ENCODE measurements at regions not wholly inside any gene's neighbourhood (a gene's known extent, or its start where the extent isn't known, plus 50 kb on each side); places are given as distances from the start of the nearest gene placed in this dataset.
"Not testable (repeated sequence)": the region's sequence is repeated elsewhere in the genome, so short reads cannot be mapped to it uniquely, and the experiment has no call there.

GRCh38 chr4:107562316-107562715 lies 157.7 kb downstream of the PAPSS1 start:
- no peak for DNase-seq

- no peak for DNase-seq
Measured at GRCh38 chr4:107561481-107561880, 158.6 kb downstream of the PAPSS1 start.

GRCh38 chr4:107559653-107560052 lies 160.4 kb downstream of the PAPSS1 start:
- no peak for DNase-seq

- DNase-seq = no peak
Measured at GRCh38 chr4:107552306-107552705, 167.7 kb downstream of the PAPSS1 start.

- no peak for DNase-seq
Measured at GRCh38 chr4:107548211-107548905, 171.7 kb downstream of the PAPSS1 start.

- DNase-seq = no peak
Measured at GRCh38 chr4:107546638-107547037, 173.4 kb downstream of the PAPSS1 start.

- no peak for DNase-seq
Measured at GRCh38 chr4:107541511-107541910, 178.5 kb downstream of the PAPSS1 start.

- DNase-seq = no peak
Measured at GRCh38 chr4:107531927-107532326, 188.1 kb downstream of the PAPSS1 start.

- DNase-seq = no peak
Measured at GRCh38 chr4:107520368-107520767, 199.7 kb downstream of the PAPSS1 start.

- no peak for DNase-seq
Measured at GRCh38 chr4:107519053-107519452, 201.0 kb downstream of the PAPSS1 start.

- DNase-seq = no peak
Measured at GRCh38 chr4:107518076-107518475, 202.0 kb downstream of the PAPSS1 start.

GRCh38 chr4:107512549-107512948 lies 207.5 kb downstream of the PAPSS1 start:
- no peak for DNase-seq

- no peak for DNase-seq
Measured at GRCh38 chr4:107509615-107510014, 210.4 kb downstream of the PAPSS1 start.

GRCh38 chr4:107500551-107500950 lies 219.5 kb downstream of the PAPSS1 start:
- DNase-seq = no peak

- DNase-seq = no peak
Measured at GRCh38 chr4:107497054-107497453, 223.0 kb downstream of the PAPSS1 start.

- no peak for DNase-seq
Measured at GRCh38 chr4:107492566-107492965, 227.5 kb downstream of the PAPSS1 start.

GRCh38 chr4:107490116-107490515 lies 229.9 kb downstream of the PAPSS1 start:
- no peak for DNase-seq

- DNase-seq = not testable (repeated sequence)
Measured at GRCh38 chr4:107483621-107484020, 236.4 kb downstream of the PAPSS1 start.

- DNase-seq = no peak
Measured at GRCh38 chr4:107482546-107482945, 237.5 kb downstream of the PAPSS1 start.

GRCh38 chr4:107478327-107478980 lies 241.6 kb downstream of the PAPSS1 start:
- DNase-seq = no peak

- DNase-seq = no peak
Measured at GRCh38 chr4:107473126-107473525, 246.9 kb downstream of the PAPSS1 start.

- no peak for DNase-seq
Measured at GRCh38 chr4:107472265-107472948, 247.6 kb downstream of the PAPSS1 start.

- no peak for DNase-seq
Measured at GRCh38 chr4:107470173-107470572, 249.9 kb downstream of the PAPSS1 start.

- no peak for DNase-seq
Measured at GRCh38 chr4:107468812-107469211, 251.2 kb downstream of the PAPSS1 start.
